HG03442 (cell line): ENCODE measurements at regions not wholly inside any gene's neighbourhood (a gene's known extent, or its start where the extent isn't known, plus 50 kb on each side); places are given as distances from the start of the nearest gene placed in this dataset.

Source experiments
- ATAC-seq: cut with Tn5 transposase; IDR thresholded peaks from one replicate; pipeline ENCODE4 v1.9.1; 2021; ENCODE audit warnings: mild to moderate bottlenecking, moderate library complexity; ENCODE audit not compliant: unreplicated experiment

- ATAC-seq, result no peak
Observed at GRCh38 chr16:7185689-7186088, 147.0 kb upstream of the RBFOX1 start.

- no peak for ATAC-seq
Observed at GRCh38 chr16:7185165-7185564, 147.5 kb upstream of the RBFOX1 start.

DNA sequence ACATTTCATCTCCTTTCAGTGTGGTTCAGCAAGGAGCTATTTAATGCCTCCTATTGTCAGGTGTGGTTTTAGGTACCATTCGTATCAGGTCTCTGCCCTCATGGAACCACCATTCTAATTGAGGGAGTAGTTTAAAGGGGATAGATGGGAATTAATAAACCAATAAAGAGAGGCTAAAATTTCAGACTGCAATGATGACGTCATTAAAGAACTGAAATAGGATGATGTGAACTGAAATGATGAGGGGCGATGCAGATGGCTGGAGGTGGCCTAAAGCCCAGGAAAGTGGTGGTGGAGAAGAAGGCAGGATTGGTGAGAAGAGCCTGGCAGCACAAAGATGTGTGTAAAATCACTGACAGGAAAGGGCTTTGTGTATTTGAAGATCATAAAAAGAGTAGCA lies 148.9 kb upstream of the RBFOX1 start:
- ATAC-seq, result no peak

GRCh38 chr16:7182510-7183109 lies 150.0 kb upstream of the RBFOX1 start:
- ATAC-seq, result no peak

DNA sequence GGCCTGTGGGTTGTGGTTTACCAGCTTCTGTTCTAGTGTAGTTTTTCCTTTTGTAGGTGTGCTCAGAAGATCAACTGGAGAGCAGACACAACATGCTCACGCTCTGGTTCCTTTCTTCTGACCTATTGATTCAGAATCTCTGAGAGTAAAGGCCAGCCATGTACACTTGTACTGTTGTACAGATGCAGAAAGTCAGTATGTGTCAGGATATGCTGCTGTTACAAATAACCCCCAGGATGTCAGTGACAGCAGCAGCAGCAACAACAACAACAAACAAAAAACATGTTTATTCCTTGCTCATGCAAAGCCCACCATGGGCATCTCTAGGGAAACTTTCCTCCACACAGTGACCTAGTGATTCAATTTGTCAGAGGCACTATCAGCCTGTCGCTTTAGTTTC lies 154.8 kb upstream of the RBFOX1 start:
- no peak for ATAC-seq

DNA sequence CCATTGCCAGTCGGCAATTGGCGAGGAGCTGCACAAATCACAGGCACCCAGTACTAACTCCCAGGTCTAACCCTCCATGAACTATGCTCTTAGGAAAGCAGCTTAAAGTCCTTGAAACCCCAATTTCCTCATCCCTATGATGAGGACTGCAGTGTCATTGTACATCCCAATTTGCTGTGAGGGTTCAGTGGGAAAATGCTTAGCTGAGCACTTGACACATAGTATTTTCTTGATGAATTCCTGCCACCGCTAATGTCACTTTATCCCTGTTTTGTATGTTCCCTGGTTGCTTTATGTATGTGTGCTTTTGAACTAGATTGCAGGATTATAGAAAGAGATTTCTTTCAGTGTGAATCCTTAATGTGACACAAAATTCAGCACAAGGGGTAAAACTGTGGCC lies 161.5 kb upstream of the RBFOX1 start:
- no peak for ATAC-seq

DNA sequence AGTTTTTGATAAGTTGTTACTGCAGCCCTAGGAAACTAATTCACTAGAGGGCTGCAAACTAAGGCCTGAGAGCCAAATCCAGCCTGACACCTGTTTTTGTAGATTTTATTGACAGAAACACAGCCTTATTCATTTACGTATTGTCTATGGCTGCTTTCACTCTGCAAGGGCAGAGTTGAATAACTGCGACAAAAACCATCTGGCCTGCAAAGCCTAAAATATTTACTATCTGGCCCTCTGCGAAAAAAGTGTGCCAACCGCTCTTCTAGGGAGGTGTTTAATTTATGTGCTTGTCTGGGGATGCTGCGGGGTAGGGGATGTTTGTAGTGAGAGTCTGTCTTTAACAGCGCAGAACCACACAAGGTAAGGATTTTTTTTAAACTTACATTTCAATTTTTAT lies 165.0 kb upstream of the RBFOX1 start:
- no peak for ATAC-seq

- ATAC-seq, result no peak
Observed at GRCh38 chr16:7161891-7162290, 170.8 kb upstream of the RBFOX1 start.

DNA sequence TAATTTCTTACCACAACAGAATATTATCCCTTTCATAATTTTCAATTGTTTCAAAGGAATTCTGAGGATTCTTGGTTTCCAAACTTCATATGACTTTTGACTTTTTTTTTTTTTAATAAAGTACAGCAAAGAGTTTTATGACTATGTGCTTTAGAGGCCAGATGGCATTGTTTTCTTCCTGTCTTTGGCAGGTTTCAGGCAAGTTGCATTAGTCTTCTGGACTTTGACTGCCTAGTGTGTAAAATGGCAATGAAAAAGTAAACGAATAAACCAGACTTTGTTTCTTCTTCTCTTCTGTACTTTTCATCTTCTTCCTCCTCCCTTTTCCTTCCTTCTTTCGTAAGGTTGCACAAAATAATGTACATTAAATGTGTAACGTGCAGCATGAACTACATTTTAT lies 172.6 kb upstream of the RBFOX1 start:
- ATAC-seq, result no peak

DNA sequence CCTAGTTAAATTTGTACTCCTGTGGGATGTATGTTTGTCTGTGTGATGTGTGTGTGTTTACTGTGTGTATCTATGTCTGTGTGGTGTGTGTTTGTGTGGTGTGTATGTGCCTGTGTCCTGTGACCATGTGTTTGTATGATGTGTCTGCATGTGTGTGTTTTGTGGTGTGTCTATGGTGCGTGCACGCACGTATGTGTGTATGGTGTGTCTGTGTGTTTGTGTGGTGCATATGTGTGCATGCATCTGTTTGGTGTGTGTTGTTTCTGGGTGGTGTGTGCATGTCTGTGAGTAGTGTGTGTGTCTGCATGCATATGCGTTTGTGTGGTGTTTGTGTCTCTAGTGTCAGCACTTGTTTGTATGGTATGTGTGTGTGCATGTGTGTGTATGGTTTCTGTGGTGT lies 174.2 kb upstream of the RBFOX1 start:
- no peak for ATAC-seq

DNA sequence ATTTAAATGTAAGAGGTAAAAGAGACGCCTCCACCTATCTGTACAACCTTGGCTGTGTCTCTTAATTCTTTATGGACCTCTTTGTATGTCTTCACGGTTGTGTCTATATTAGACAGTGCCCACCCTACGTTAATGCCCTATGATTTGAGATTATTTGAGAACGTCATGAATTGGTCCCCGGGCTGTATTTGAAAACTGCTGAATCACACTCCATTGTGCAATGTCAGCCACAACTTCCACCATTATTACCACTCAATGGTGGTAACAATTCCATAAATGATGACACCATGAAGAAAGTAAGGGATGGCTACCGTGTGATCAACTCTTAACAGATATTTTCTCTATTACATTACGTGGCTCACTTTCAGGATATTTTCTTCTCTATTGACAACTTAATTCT lies 182.4 kb upstream of the RBFOX1 start:
- ATAC-seq, result no peak

GRCh38 chr16:7148606-7149005 lies 184.0 kb upstream of the RBFOX1 start:
- ATAC-seq, result no peak

DNA sequence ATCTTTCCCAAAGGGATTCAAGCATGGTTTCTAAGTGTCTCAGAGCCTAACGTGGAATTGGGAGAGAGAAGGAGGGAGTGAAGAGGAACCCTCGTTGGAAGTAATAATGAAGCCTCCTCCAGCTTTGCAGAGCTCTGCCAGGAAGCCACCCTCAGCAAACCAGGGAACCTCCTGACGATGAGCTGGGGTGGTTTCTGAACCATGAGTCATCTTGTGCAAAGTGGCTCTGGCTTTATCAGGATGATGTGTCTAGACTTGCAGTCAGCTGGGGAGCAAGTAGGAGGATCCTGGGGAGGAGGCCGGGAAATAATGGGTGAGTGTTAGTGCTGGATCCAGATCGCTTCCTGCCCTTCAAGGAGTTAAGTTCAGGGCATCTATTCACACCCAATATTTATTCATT lies 191.7 kb upstream of the RBFOX1 start:
- no peak for ATAC-seq

DNA sequence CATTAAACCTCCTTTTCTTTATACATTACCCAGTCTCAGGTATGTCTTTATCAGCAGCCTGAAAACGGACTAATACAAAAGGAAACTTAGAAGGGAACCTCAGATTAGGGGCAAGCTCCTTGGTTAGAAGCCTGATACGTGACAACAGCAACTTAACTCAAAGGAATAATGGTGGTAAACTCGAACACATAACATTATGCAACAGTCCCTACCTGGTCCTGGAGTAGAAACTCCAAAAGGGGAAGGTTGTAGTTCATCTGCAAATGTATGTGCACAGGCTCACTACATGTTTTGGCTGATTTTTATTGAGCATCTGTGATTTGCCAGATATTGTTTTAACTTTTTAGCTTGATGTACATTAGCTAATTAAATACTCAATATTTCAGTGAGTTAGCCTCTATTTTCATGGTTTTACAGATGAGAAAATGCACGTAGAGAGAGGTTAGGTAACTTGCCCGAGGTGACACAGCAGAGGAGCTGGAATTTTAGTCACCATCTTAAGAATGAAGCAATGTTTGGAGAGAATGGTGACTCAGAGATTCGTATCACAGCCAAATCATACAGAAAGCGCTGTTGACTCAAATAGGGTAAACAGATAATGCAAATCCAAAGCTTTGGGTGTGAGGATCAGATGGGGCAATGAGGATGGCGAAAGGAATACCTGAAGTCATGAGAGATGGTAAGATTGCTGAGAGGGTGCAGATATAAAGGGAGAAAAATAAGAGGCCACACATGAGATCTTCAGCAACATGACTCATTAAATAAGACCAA lies 194.9 kb upstream of the RBFOX1 start:
- no peak for ATAC-seq

DNA sequence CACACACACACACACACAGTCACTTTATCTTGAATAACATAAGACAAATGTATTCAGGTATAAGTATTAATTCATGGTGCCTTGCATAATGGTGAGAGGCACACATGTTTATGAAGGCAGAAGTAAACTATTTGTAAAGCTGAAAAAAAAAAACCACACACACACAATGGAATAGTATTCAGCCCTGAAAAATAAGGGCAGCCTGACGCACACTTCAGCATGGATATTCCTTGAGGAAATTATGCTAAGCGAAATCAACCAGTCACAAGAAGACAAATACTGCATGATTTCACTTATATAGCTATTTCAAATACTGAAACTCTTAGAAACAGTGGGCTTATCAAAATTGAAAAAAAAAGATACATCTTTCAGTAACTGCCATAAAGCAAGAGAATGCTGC lies 200.2 kb upstream of the RBFOX1 start:
- no peak for ATAC-seq

DNA sequence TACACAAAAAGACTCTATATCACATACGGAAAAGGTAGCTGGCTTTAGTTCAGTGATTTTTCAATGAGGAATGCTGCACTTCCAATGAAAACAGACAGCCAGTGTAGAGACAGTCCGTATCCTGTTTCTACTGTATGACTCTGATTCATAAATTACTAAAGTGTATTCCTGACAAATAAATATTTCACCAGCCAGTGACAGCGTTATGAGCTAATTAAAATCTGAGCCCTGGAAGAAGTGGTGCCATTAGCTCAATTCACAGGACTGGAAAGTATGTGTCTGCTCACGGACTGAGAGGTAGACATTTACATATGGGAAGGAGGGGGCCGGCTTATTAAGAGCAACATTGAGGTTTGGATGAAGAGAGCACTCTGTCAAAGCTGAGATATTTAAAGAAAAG lies 207.9 kb upstream of the RBFOX1 start:
- ATAC-seq, result no peak

GRCh38 chr16:7124242-7124641 lies 208.4 kb upstream of the RBFOX1 start:
- no peak for ATAC-seq

DNA sequence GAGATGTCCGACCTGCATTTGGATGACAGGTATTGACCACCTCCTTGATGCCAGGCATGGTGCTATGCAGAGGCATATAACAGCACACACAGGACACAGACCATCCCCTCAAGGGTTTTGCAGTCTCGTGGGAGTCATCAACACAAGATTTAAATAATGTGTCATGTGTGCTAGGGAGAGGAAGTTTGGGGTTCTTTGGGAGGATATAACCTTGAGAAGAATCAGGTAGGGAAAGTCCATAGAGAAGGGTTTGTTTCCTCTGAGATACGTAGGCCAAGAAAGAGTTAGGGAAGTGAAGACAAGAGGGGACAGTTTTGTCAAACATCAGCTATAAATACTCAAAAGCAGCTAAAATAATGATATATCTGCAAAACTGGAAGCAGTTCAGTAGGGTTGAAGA lies 215.9 kb upstream of the RBFOX1 start:
- ATAC-seq, result no peak

DNA sequence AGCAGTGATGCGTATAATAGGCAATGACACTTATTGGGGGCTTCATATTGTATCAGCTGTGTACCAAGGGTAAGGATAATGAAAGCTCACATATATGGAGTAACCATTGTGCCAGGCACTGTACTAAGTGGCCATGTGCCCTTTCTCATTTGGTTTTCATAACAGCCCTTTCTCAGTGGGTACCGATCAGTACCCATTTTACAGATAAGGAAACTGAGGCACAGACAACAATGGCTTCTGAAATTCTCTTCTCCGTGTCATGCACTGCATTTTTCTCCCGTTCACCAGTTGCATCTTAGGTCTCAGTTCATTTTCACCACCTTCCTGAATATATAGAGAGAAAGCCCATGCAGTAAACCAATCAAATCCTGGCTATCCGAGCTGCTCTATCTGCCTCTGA lies 216.7 kb upstream of the RBFOX1 start:
- ATAC-seq, result no peak

GRCh38 chr16:7113949-7114348 lies 218.7 kb upstream of the RBFOX1 start:
- no peak for ATAC-seq

DNA sequence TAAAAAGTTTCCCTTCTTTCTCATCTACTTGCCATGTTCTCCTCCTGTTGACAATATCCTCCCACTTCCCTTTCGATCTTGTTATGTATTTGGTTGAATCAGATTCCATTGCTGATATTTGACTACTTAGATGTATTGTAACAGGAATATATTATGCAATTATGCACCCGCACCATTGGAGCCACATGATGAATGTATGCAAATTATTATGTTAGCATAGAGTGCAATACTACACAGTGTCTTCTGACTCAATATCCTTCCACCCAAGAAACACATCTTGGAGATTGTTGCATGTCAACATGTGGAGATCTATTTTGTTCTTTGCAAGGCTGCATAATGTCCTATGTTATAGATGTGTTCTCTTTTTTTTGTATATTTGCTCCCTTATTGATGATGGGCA lies 219.2 kb upstream of the RBFOX1 start:
- ATAC-seq, result no peak

GRCh38 chr16:7111265-7111664 lies 221.4 kb upstream of the RBFOX1 start:
- no peak for ATAC-seq

GRCh38 chr16:7107436-7107835 lies 225.2 kb upstream of the RBFOX1 start:
- no peak for ATAC-seq
